ENCODE measurements at regions not wholly inside any gene's neighbourhood (a gene's known extent, or its start where the extent isn't known, plus 50 kb on each side); places are given as distances from the start of the nearest gene placed in this dataset.

DNA sequence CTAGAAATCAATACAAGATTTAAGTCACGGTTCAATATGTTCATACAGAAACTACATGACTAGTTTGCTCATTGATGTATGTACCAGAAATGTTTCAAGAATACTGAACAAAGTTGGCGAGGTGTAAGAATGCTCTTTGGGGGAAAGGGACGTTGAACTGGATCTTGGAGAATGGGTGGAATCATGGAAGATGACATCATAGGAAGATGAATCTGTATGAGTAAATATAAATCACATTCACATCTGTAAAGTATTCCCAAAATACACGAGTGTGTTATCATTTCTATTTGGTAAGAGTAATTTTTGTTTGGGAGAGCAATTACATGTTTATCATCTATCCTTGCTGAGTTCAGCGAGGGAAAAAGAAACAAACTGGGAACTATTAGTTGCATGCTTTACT is 162.2 kb upstream of the TMTC1 start:
- Histone ChIP-seq H3K56ac (ENCODE audit: extremely low read depth, insufficient read depth, low read length) (no peak overlapping the region), H3K14ac (replicated peaks; ENCODE audit: low read depth, low read length) (no peak overlapping the region), H2AK9ac (replicated peaks; ENCODE audit: low read depth, low read length, poor library complexity) (no peak overlapping the region), H3K27ac (ENCODE audit: insufficient read depth, low read length) (no peak overlapping the region), H3K27me3 (ENCODE audit: control insufficient read depth, insufficient read depth, low read length) (no peaks in the 10 kb centered on the region), H2AK5ac (ENCODE audit: low read depth, low read length) (no peak overlapping the region), H4K91ac (ENCODE audit: insufficient read depth, low read depth, low read length) (no peak overlapping the region), H2BK20ac (ENCODE audit: low read depth, low read length) (no peak overlapping the region), H4K20me1 (ENCODE audit: insufficient read depth, low read length) (no peaks in the 10 kb centered on the region), H3K4ac (ENCODE audit: low read depth, low read length) (no peak overlapping the region), H3K36me3 (ENCODE audit: control insufficient read depth, insufficient read depth, low read length) (no peaks in the 10 kb centered on the region), H2BK5ac (ENCODE audit: low read depth, low read length, poor library complexity, severe bottlenecking) (no peak overlapping the region), H3K9me1 (ENCODE audit: insufficient read depth, low read length) (no peaks in the 10 kb centered on the region; the same call in 1 of the 2 replicates), H3K4me3 (ENCODE audit: insufficient read depth, low read depth, low read length) (no peak overlapping the region), H3K79me1 (ENCODE audit: low read depth in 1 of 2, low read length in 2 of 2) (no peaks in the 10 kb centered on the region), H3K18ac (ENCODE audit: low read depth, low read length) (no peak overlapping the region), H4K8ac (ENCODE audit: low read depth in 2 of 2, low read length in 2 of 2) (no peak overlapping the region), H3K23ac (ENCODE audit: low read depth, low read length) (no peak overlapping the region), H3K4me2 (ENCODE audit: low read depth, low read length) (no peak overlapping the region), H2BK120ac (ENCODE audit: low read depth, low read length) (no peak overlapping the region), H3K9ac (ENCODE audit: low read depth, low read length) (no peak overlapping the region), H2BK15ac (ENCODE audit: low read depth, low read length) (no peak overlapping the region), H4K5ac (ENCODE audit: low read depth, low read length) (no peak overlapping the region), H2AFZ (replicated peaks; ENCODE audit: low read length, poor library complexity) (no peak overlapping the region), H3K9me3 (ENCODE audit: control insufficient read depth, insufficient read depth, low read length) (no peaks in the 10 kb centered on the region), H3K4me1 (ENCODE audit: control insufficient read depth, insufficient read depth, low read length) (no peaks in the 10 kb centered on the region)
- WGBS, 2 experiments (ENCODE audit: extremely low coverage in 2 of 2, insufficient read length in 1 of 2), result 43% methylated on average over 1 of the region's 5 CpGs; no CpG with 5 or more reads in 1 of the 2 experiments
- dilution Hi-C loops (cut with HindIII; ENCODE audit: low sequenced_read_pairs, unreplicated experiment), result no loop called here
- TF ChIP-seq FOS (IDR thresholded peaks at IDR 0.05; ENCODE audit: low read depth, low read length) (no peak), NFE2L2 (IDR thresholded peaks at IDR 0.05; ENCODE audit: low read depth, low read length) (no peak), SMC3 (IDR thresholded peaks at IDR 0.05; ENCODE audit: low read depth, low read length) (no peak), CHD1 (IDR thresholded peaks at IDR 0.05; ENCODE audit: low read depth, low read length) (no peak), POLR2A (IDR thresholded peaks at IDR 0.05; ENCODE audit: low read depth, low read length) (no peak), RFX5 (IDR thresholded peaks at IDR 0.05; ENCODE audit: low read depth, low read length) (no peak), RAD21 (IDR thresholded peaks at IDR 0.05; ENCODE audit: low read length) (no peak), CEBPB (IDR thresholded peaks at IDR 0.05; ENCODE audit: low read depth, low read length) (no peak), MXI1 (IDR thresholded peaks at IDR 0.05; ENCODE audit: borderline replicate concordance, low read depth, low read length) (no peak)
- TF ChIP-seq, protein P1, sequence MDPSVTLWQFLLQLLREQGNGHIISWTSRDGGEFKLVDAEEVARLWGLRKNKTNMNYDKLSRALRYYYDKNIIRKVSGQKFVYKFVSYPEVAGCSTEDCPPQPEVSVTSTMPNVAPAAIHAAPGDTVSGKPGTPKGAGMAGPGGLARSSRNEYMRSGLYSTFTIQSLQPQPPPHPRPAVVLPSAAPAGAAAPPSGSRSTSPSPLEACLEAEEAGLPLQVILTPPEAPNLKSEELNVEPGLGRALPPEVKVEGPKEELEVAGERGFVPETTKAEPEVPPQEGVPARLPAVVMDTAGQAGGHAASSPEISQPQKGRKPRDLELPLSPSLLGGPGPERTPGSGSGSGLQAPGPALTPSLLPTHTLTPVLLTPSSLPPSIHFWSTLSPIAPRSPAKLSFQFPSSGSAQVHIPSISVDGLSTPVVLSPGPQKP (IDR thresholded peaks at IDR 0.05; ENCODE audit: borderline replicate concordance, low read depth, low read length), result no peak
- TF ChIP-seq, protein P2, sequence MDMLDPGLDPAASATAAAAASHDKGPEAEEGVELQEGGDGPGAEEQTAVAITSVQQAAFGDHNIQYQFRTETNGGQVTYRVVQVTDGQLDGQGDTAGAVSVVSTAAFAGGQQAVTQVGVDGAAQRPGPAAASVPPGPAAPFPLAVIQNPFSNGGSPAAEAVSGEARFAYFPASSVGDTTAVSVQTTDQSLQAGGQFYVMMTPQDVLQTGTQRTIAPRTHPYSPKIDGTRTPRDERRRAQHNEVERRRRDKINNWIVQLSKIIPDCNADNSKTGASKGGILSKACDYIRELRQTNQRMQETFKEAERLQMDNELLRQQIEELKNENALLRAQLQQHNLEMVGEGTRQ (IDR thresholded peaks at IDR 0.05; ENCODE audit: low read depth, low read length), result no peak
- DNase-seq, result no peak
- ChIA-PET CTCF (no interaction called here), POLR2A (ENCODE audit: unreplicated experiment) (no interaction called here)
- no TSS peak for BruUV-seq (replicated peaks)
- ATAC-seq (ENCODE audit: low read depth), result no peak
- intact Hi-C loops (cut with micrococcal nuclease), result no loop called here
- in situ Hi-C loops (cut with MboI; ENCODE audit: low sequenced_read_pairs), result no loop called here
